H1 (cell line): ENCODE measurements at regions not wholly inside any gene's neighbourhood (a gene's known extent, or its start where the extent isn't known, plus 50 kb on each side); places are given as distances from the start of the nearest gene placed in this dataset.

Experiments
- CBX8 ChIP-seq: fragments of 300-800, 300-1000 bp; sonication (generic); IDR thresholded peaks from 2 replicates; pipeline ENCODE4 v1.7.1; 2016; ENCODE audit warnings: low read depth, low read length, borderline replicate concordance
- MAFK ChIP-seq: IDR thresholded peaks from 2 replicates; pipeline ENCODE4 v1.6.1; 2012; ENCODE audit warnings: low read depth, mild to moderate bottlenecking, improper control_type of control experiment, low read length
- RFX5 ChIP-seq: IDR thresholded peaks from 2 replicates; pipeline ENCODE4 v1.6.1; 2011; ENCODE audit warnings: low read depth, low read length, improper control_type of control experiment, borderline replicate concordance

- no peak for TF ChIP-seq RFX5
- no peak for TF ChIP-seq MAFK
- no peak for TF ChIP-seq CBX8
- TF ChIP-seq, all 59 proteins: peak for 0
Measured at GRCh38 chr2:191610756-191611155, 67.2 kb upstream of the NABP1 start (continued).
